CMK (cell line): ENCODE measurements at regions not wholly inside any gene's neighbourhood (a gene's known extent, or its start where the extent isn't known, plus 50 kb on each side); places are given as distances from the start of the nearest gene placed in this dataset.
"Not testable (repeated sequence)": the region's sequence is repeated elsewhere in the genome, so short reads cannot be mapped to it uniquely, and the experiment has no call there.

Source experiments
- DNase-seq: peaks from one replicate; pipeline ENCODE4 v3.0.0-alpha.2; 2010; ENCODE audit warnings: low read depth

DNA sequence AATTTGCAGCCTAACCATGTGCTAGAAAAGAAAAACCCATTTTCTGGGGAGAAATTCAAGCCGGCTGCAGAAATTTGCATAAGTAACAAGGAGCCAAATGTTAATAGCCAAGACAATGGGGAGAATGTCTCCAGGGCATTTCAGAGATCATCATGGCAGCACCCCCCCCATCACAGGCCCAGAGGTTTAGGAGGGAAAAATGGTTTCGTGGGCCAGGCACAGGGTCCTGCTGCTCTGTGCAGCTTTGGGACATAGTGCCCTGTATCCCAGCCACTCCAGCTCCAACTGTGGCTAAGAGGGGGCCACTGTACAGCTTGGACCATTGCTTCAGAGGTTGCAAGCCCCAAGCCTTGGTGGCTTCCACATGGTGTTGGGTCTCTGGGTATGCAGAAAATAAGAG lies 620.0 kb downstream of the PSAT1 start:
- not testable (repeated sequence) for DNase-seq

- DNase-seq: no peak
Measured at GRCh38 chr9:78918976-78919375, 622.1 kb downstream of the PSAT1 start.

- no peak for DNase-seq
Measured at GRCh38 chr9:78919701-78920100, 622.8 kb downstream of the PSAT1 start.

DNA sequence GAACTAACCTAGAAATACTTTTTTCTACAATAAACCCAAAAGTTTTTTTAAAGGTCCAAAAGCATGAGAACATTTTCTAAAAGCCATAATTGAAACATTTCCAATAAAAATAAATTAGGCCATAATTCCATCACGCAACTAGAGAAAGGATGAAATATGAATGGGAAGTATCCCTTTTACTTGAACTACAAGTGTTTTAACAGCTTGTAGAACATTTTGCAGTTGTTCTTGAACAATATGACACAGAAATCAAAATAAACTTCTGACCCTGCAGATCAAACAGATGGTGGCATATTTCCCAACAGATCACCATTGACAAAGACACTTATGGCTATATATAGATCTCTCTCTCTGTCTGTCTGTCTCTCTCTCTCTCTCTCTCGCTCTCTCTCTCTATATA lies 624.4 kb downstream of the PSAT1 start:
- no peak for DNase-seq

- no peak for DNase-seq
Measured at GRCh38 chr9:78923966-78924659, 627.2 kb downstream of the PSAT1 start.

GRCh38 chr9:78927099-78927940 lies 630.4 kb downstream of the PSAT1 start:
- no peak for DNase-seq

- no peak for DNase-seq
Measured at GRCh38 chr9:78928625-78929405, 631.9 kb downstream of the PSAT1 start.

GRCh38 chr9:78930281-78930680 lies 633.4 kb downstream of the PSAT1 start:
- no peak for DNase-seq

GRCh38 chr9:78932849-78933627 lies 636.1 kb downstream of the PSAT1 start:
- no peak for DNase-seq

DNA sequence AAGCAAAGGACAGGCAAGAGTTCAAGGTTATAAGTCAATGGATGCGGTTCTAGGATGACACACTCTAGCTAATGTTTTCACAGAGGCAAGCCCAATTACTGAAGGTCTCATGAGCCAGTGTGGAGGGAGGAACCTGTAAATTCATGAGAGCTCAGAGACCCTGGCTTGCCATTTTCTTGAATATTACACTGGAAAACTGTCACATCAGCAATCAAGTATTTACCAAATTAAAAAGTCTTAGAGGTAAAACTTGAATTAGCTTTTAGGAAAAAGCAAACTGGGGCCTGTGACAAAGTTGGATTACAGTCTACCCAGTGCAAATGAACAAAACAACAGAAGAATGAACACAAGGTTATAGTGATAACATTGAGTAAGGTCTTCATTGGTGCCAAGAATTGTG lies 636.9 kb upstream of the TLE4 start:
- DNase-seq: no peak

- DNase-seq: no peak
Measured at GRCh38 chr9:78938821-78939220, 632.9 kb upstream of the TLE4 start.

DNA sequence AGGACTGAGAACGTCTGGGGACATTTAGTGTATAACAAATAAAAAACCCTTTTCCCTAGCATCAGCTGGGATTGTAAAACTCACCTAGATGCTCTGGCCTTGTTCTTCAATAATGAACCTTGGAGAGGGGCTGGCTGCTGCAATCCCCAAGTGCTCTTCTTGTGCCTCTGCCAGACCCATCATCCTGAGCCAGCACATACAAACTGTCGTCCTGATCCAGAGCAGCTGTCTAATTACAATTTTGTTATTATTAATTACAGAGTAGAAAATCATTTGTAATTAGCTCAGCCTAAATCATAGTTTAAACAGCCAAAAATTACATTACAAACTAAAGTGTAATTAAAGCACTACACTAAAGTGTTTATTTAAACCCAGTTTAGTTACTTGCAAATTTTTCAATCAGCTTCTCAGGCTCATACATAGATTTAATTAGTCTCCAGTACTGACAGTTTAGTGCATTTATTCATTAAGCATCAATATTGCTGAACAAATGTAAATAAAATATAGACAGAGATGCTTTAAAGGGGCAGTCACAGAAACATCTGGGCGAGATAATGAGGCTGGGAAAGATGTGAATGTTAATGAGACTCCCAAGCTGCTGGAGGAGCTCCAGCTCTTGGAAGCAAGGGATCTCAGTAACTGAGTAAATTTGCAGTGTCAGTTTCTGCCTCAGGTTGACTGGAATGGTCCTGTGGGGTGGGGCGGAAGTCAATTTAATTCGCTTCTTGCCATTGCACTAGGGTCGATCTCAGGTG lies 632.3 kb upstream of the TLE4 start:
- DNase-seq: no peak

DNA sequence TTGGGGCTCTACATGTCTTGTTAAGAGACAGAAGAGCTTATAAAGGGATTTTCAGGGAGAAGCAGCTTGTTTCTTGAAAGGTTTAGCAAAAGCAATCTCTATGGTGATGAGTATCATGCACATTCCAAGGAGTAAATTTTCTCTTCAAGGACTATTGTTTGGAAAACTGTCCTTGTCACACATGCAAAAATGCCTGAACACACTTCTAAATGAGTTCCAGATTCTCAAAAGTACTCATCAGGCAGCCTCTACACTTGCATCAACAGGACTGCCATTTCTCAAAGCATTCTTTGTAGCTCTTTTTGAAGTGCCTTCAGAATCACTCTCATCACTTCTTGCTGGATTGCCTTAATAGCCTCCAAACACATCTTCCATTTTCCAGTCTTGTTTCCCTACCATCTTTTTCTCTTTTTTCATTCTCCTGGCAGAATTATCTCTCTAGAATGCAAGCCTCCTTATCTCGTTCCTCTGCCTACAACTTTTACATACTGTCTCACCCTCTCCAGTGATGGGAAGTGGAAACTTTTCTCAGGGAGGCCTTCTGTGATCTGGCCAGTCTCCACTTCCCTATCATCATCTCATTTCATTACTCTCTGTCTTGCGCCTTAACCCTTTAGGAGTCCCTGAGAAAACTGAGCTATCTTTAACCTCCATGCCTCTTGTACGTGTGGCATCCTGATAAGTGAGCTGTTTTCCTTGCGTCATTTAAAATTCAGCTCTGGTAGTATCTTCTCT lies 631.5 kb upstream of the TLE4 start:
- DNase-seq: no peak

DNA sequence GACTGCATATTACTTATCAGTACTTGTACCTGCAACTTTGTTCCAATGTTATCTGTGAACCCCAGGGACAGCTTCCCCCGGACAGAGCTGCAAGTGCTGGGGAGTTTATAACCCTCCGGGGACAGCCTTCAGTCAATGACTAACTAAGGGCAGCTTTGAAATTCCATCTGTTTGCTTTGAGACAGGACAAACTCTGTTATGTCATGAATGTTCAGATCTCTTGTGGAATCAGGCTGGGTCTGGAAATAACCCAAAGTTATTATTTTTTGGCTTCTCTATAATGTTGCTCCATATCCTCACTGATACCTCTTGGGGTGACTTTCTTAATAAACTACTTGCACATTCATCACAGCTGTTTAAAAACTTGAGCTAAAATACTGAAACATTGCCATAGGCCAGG lies 617.5 kb upstream of the TLE4 start:
- no peak for DNase-seq

DNA sequence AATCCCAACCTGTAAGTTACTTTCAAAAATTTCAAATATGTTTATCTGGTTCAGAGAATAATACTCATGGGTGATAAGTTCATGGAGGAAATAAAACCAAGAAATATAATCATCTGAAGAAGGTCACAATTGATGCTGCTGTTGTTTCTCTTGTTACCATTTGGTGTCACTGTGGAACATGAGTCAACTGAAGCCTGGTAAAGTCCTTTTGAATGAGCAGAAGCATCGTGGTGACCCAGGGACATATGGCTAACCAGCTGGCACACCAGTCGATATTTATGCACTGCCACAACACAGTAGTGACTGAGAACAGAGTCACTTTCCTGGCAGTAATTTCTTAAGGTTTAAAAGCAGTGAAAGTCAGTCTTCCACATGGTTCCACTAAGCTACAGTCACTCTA lies 612.9 kb upstream of the TLE4 start:
- DNase-seq: no peak

DNA sequence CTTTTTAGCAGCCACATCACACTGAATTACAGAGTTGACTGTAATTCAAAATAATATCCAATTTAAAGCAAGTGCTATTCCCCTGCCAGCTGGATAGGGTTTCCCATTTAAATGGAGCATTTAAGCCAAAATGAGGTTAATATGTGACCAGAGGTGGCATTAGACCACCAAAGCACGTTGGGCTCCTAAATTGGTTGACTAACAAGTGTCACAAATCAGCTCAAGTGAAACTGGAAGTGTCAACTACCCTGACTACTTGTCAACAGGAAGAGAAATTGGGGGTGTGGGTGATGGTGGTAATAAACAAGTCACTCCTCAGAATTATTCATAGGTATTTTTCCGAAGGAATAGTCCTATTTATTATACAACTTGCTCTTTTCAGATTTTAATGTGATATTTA lies 609.6 kb upstream of the TLE4 start:
- no peak for DNase-seq

DNA sequence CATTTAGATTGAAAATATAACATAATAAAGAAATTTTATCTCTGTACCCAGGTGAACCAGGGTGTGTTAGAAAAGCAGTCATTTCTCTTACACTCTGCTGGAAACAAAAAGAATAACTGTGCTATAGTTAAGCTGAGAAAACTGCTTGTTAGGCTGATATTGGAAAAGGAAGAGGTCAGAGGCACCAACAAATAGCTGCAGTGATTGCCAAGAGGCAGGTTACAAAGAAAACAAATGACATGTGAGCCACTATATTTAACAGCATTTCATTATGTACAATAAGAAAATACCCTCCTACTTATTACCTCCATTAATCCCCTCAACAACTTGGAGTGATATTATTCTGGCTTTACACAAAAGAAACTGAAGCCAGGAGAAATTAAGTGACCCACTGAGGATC lies 607.9 kb upstream of the TLE4 start:
- DNase-seq: no peak

DNA sequence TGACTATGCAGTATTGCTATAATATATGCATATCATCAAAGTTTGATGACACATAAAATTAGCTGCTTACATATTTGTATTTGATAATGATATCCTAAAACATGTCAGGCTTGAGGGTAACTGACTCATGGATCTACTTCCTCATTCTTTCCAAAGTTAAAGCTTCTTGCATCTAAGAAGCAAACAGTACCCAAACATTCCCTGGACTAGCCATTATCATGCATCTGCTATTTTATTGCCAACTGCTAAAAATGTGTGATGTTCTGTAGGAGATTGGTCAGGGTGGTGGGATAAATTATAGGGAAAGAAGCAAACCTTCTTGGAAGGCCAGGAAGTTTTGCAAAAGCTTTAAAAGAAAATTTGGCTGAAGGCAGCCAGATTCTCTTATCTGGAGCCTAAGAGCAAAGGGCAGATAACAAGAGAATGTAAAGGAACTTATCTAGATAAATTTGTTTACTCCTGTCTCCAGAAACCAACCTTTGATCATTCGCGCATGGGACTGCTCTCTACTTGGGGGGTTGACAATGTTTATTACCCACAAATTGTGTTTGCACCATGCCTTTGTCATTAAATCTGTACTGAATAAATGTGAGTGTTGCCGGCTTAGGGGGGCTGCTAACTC lies 604.1 kb upstream of the TLE4 start:
- DNase-seq: no peak

DNA sequence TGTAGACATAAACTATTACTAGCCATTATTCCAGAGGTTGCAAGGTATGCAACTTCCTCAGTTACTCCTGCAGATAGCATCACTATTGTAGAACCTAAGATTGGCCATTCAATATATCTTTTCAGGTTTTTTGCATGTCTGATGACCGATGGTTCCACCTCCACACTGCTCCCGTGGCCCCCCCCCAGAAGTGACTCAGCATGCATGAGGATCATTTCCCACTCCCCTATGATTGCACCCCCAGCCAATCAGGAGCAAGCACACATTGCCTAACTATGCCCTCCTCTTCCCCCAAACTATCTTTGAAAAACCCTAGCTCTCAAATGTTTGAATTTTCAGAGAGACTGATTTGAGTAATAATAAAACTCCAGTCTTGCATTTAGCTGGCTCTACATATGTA lies 601.4 kb upstream of the TLE4 start:
- no peak for DNase-seq

GRCh38 chr9:78971540-78971939 lies 600.2 kb upstream of the TLE4 start:
- DNase-seq: no peak
